ENCODE measurements at regions not wholly inside any gene's neighbourhood (a gene's known extent, or its start where the extent isn't known, plus 50 kb on each side); places are given as distances from the start of the nearest gene placed in this dataset.

DNA sequence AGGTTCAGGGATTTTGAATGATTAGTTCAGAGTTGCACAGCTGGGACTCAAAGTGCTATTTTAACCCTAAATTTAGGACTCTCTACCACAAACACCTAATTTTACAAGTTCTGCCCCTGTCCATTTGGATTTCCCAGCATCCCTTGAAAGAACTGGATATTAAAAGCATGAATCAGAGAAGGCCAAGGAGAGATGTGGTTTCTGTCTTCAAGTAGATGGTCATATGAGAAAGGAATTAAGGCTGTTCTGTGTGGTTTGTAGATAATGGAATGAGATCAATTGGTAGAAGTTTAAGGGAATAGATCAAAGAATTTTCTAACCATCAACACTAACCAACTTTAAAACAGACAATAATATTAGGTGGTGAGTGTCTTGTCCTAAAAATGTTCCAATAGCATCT is 106.4 kb upstream of the TENM4 start:
- Mint-ChIP-seq H3K4me1 (peaks cover 10 to 17% of the 10 kb centered on the region in 2 experiments), H3K27me3 (ENCODE audit: low read depth) (peaks cover 2% of the 10 kb centered on the region; the same call in 1 of the 2 replicates), H3K36me3 (ENCODE audit: insufficient read depth in 1 of 3, low read depth in 3 of 3) (peaks cover 0 to 2% (median 0%) of the 10 kb centered on the region in 3 experiments; a peak in 2 of 7 replicates), H3K27ac (no peak overlapping the region), H3K4me3 (no peak overlapping the region), H3K9me3 (peaks cover 0 to 1% of the 10 kb centered on the region in 2 experiments; a peak in 2 of 5 replicates)
- H3K23ac ChIP-seq (ENCODE audit: insufficient read length, low read depth, low read length): no peak overlapping the region
- no peak overlapping the region for H3K9ac ChIP-seq (ENCODE audit: extremely low read depth, insufficient read length, low read length)
- no peak overlapping the region for H2AK5ac ChIP-seq (ENCODE audit: insufficient read length, low read length)
- H3K27me3 ChIP-seq (ENCODE audit: insufficient read depth, low read length): no peaks in the 10 kb centered on the region
- H3K27ac ChIP-seq (ENCODE audit: insufficient read length, low read depth, low read length): no peak overlapping the region
- no peak overlapping the region for H2AFZ ChIP-seq (ENCODE audit: low read length)
- H4K91ac ChIP-seq (ENCODE audit: insufficient read length, low read depth, low read length): no peak overlapping the region
- H3K79me2 ChIP-seq (ENCODE audit: insufficient read depth, low read length): no peaks in the 10 kb centered on the region
- no peak overlapping the region for H3T11ph ChIP-seq (ENCODE audit: low read length)
- no peaks in the 10 kb centered on the region for H3K79me1 ChIP-seq (ENCODE audit: insufficient read depth, low read depth, low read length, poor library complexity, severe bottlenecking)
- no peak overlapping the region for H2BK15ac ChIP-seq (ENCODE audit: low read depth, low read length)
- no peak overlapping the region for H3K56ac ChIP-seq (ENCODE audit: insufficient read length, low read depth, low read length)
- no peak for DNase-seq
- H4K8ac ChIP-seq (replicated peaks; ENCODE audit: insufficient read length, low read depth, low read length): no peak overlapping the region
- TF ChIP-seq, protein P1, sequence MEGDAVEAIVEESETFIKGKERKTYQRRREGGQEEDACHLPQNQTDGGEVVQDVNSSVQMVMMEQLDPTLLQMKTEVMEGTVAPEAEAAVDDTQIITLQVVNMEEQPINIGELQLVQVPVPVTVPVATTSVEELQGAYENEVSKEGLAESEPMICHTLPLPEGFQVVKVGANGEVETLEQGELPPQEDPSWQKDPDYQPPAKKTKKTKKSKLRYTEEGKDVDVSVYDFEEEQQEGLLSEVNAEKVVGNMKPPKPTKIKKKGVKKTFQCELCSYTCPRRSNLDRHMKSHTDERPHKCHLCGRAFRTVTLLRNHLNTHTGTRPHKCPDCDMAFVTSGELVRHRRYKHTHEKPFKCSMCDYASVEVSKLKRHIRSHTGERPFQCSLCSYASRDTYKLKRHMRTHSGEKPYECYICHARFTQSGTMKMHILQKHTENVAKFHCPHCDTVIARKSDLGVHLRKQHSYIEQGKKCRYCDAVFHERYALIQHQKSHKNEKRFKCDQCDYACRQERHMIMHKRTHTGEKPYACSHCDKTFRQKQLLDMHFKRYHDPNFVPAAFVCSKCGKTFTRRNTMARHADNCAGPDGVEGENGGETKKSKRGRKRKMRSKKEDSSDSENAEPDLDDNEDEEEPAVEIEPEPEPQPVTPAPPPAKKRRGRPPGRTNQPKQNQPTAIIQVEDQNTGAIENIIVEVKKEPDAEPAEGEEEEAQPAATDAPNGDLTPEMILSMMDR (conservative IDR thresholded peaks at IDR 0.05): no peak
- H4K5ac ChIP-seq (ENCODE audit: insufficient read length, low read depth, low read length): no peak overlapping the region
- H3K4me2 ChIP-seq (ENCODE audit: insufficient read depth, insufficient read length, low read length): no peak overlapping the region
- no peaks in the 10 kb centered on the region for H3K23me2 ChIP-seq (ENCODE audit: insufficient read length, low read depth, low read length, poor library complexity, severe bottlenecking)
- no peak overlapping the region for H2BK120ac ChIP-seq (ENCODE audit: low read depth, low read length, poor library complexity, severe bottlenecking)
- no peak overlapping the region for H3K4ac ChIP-seq (ENCODE audit: low read depth, low read length)
- H3K9me3 ChIP-seq (ENCODE audit: control insufficient read depth, low read depth, low read length): no peaks in the 10 kb centered on the region
- H3K14ac ChIP-seq (ENCODE audit: insufficient read depth, low read length): no peak overlapping the region
- peaks cover 2% of the 10 kb centered on the region; the same call in 1 of the 2 replicates for H3K4me1 ChIP-seq (ENCODE audit: insufficient read depth, low read length)
- H2BK12ac ChIP-seq (ENCODE audit: insufficient read length, low read depth, low read length): no peak overlapping the region
- no peak overlapping the region for H2BK20ac ChIP-seq (ENCODE audit: low read depth, low read length, poor library complexity, severe bottlenecking)
- H3K18ac ChIP-seq (ENCODE audit: insufficient read length, low read depth, low read length): no peak overlapping the region
- no peak overlapping the region for H2BK5ac ChIP-seq (ENCODE audit: insufficient read length, low read length)
- H4K20me1 ChIP-seq (ENCODE audit: control insufficient read depth, insufficient read depth, insufficient read length): no peaks in the 10 kb centered on the region

All from H9 (cell line).